CD4-positive, alpha-beta T cell treated with Interleukin-4 for 4 hours (primary cell): ENCODE measurements at regions not wholly inside any gene's neighbourhood (a gene's known extent, or its start where the extent isn't known, plus 50 kb on each side); places are given as distances from the start of the nearest gene placed in this dataset.

ENCODE experiments used
- DNase-seq: peaks from one replicate; pipeline ENCODE4 v3.0.0-alpha.2; 2020

GRCh38 chr10:3510741-3511140 lies 274.3 kb downstream of the KLF6 start:
- DNase-seq = no peak

GRCh38 chr10:3509355-3509754 lies 275.7 kb downstream of the KLF6 start:
- no peak for DNase-seq

- DNase-seq = no peak
These were observed 281.7 kb downstream of the KLF6 start for GRCh38 chr10:3503299-3503698.

GRCh38 chr10:3502673-3503072 lies 282.3 kb downstream of the KLF6 start:
- no peak for DNase-seq

- no peak for DNase-seq
These were observed 284.6 kb downstream of the KLF6 start for GRCh38 chr10:3500408-3500856.

GRCh38 chr10:3499120-3499519 lies 285.9 kb downstream of the KLF6 start:
- no peak for DNase-seq

GRCh38 chr10:3497581-3497980 lies 287.4 kb downstream of the KLF6 start:
- DNase-seq = no peak

- no peak for DNase-seq
These were observed 288.9 kb downstream of the KLF6 start for GRCh38 chr10:3496138-3496537.

GRCh38 chr10:3495281-3495680 lies 289.7 kb downstream of the KLF6 start:
- DNase-seq = no peak

- no peak for DNase-seq
These were observed 290.2 kb downstream of the KLF6 start for GRCh38 chr10:3494838-3495230.

- DNase-seq = no peak
These were observed 290.7 kb downstream of the KLF6 start for GRCh38 chr10:3494131-3494837.

GRCh38 chr10:3493621-3494020 lies 291.4 kb downstream of the KLF6 start:
- no peak for DNase-seq

GRCh38 chr10:3491571-3491970 lies 293.4 kb downstream of the KLF6 start:
- no peak for DNase-seq

- no peak for DNase-seq
These were observed 297.8 kb downstream of the KLF6 start for GRCh38 chr10:3487228-3487627.

- no peak for DNase-seq
These were observed 298.5 kb downstream of the KLF6 start for GRCh38 chr10:3486346-3487065.

GRCh38 chr10:3485057-3485686 lies 299.8 kb downstream of the KLF6 start:
- no peak for DNase-seq

GRCh38 chr10:3484306-3485056 lies 300.5 kb downstream of the KLF6 start:
- no peak for DNase-seq

GRCh38 chr10:3482200-3482993 lies 302.6 kb downstream of the KLF6 start:
- DNase-seq = no peak

- DNase-seq = no peak
These were observed 303.5 kb downstream of the KLF6 start for GRCh38 chr10:3481496-3481895.

GRCh38 chr10:3480990-3481315 lies 304.1 kb downstream of the KLF6 start:
- DNase-seq = no peak

- no peak for DNase-seq
These were observed 304.6 kb downstream of the KLF6 start for GRCh38 chr10:3480281-3480989.
